IMR-90 (cell line): ENCODE measurements at regions not wholly inside any gene's neighbourhood (a gene's known extent, or its start where the extent isn't known, plus 50 kb on each side); places are given as distances from the start of the nearest gene placed in this dataset.

ENCODE experiments used
- ATAC-seq: fragments of 200-7000 bp; cut with Tn5 transposase; 2 replicates; pipeline ENCODE4 v1.9.1; 2020; ENCODE audit warnings: low read depth, mild to moderate bottlenecking, moderate library complexity
- BruUV-seq: library from RNA; stranded (reverse); fragments of 400-500 nt; replicated peaks from 2 replicates; lab custom pipeline; 2021; lab: Mats Ljungman, UMichigan
- CTCF ChIA-PET: fragments of 300-600 bp; formaldehyde crosslinking; extraction: SDS; loops from one replicate; lab custom pipeline; 2021; ENCODE audit warnings: antibody characterized with exemption; lab: Yijun Ruan, JAX
- POLR2A ChIA-PET: fragments of 300-600 bp; sonication (Branson Sonifier 250); formaldehyde crosslinking; loops from one replicate; lab custom pipeline; 2022; ENCODE audit warnings: antibody characterized with exemption; ENCODE audit not compliant: unreplicated experiment; lab: Charles Lee
- DNase-seq: peaks from one replicate; pipeline ENCODE4 v3.0.0; 2013
- H2AFZ ChIP-seq: replicated peaks from 2 replicates; pipeline ENCODE3; 2013; ENCODE audit warnings: low read length, mild to moderate bottlenecking; ENCODE audit not compliant: poor library complexity
- H2AK5ac ChIP-seq: 2 replicates; pipeline ENCODE4 v1.6.1; 2013; ENCODE audit warnings: low read depth, low read length, inconsistent platforms
- H2AK9ac ChIP-seq: replicated peaks from 2 replicates; pipeline ENCODE3; 2013; ENCODE audit warnings: mild to moderate bottlenecking, low read depth, low read length, moderate library complexity; ENCODE audit not compliant: poor library complexity
- H2BK120ac ChIP-seq: 2 replicates; pipeline ENCODE4 v1.6.1; 2013; ENCODE audit warnings: low read depth, low read length, inconsistent platforms
- H2BK15ac ChIP-seq: 3 replicates; pipeline ENCODE4 v1.6.1; 2013; ENCODE audit warnings: low read depth, low read length, inconsistent platforms
- H2BK20ac ChIP-seq: 2 replicates; pipeline ENCODE4 v1.6.1; 2013; ENCODE audit warnings: low read depth, mild to moderate bottlenecking, inconsistent platforms, low read length, moderate library complexity
- H2BK5ac ChIP-seq: 2 replicates; pipeline ENCODE4 v1.6.1; 2013; ENCODE audit warnings: mild to moderate bottlenecking, low read depth, low read length, inconsistent platforms; ENCODE audit not compliant: poor library complexity, severe bottlenecking
- H3K14ac ChIP-seq: replicated peaks from 2 replicates; pipeline ENCODE4 v1.6.1; 2013; ENCODE audit warnings: low read depth, low read length, inconsistent platforms
- H3K18ac ChIP-seq: 2 replicates; pipeline ENCODE4 v1.6.1; 2013; ENCODE audit warnings: low read depth, low read length, control low read depth
- H3K23ac ChIP-seq: 2 replicates; pipeline ENCODE4 v1.6.1; 2013; ENCODE audit warnings: low read depth, low read length, inconsistent platforms
- H3K27ac ChIP-seq: 2 replicates; pipeline ENCODE4 v1.5.1; 2013; ENCODE audit warnings: mild to moderate bottlenecking, control low read depth, low read length; ENCODE audit not compliant: insufficient read depth
- H3K27me3 ChIP-seq: 2 replicates; pipeline ENCODE4 v1.6.1; 2013; ENCODE audit warnings: low read length; ENCODE audit not compliant: control insufficient read depth, insufficient read depth
- H3K36me3 ChIP-seq: 2 replicates; pipeline ENCODE4 v1.6.1; 2013; ENCODE audit warnings: low read length, mixed read lengths; ENCODE audit not compliant: control insufficient read depth, insufficient read depth
- H3K4ac ChIP-seq: 2 replicates; pipeline ENCODE4 v1.6.1; 2013; ENCODE audit warnings: low read depth, low read length, inconsistent platforms
- H3K4me1 ChIP-seq: 2 replicates; pipeline ENCODE4 v1.6.1; 2013; ENCODE audit warnings: low read length, mixed read lengths; ENCODE audit not compliant: control insufficient read depth, insufficient read depth
- H3K4me2 ChIP-seq: 2 replicates; pipeline ENCODE4 v1.6.1; 2013; ENCODE audit warnings: low read depth, mild to moderate bottlenecking, control low read depth, low read length, moderate library complexity
- H3K4me3 ChIP-seq: 2 replicates; pipeline ENCODE4 v1.5.1; 2013; ENCODE audit warnings: low read depth, mild to moderate bottlenecking, control low read depth, low read length, moderate library complexity; ENCODE audit not compliant: insufficient read depth
- H3K56ac ChIP-seq: 2 replicates; pipeline ENCODE4 v1.6.1; 2013; ENCODE audit warnings: low read length, inconsistent platforms; ENCODE audit not compliant: insufficient read depth; ENCODE audit errors: extremely low read depth
- H3K79me1 ChIP-seq, 2 experiments: 2 replicates each; pipeline ENCODE4 v1.6.1; 2013; ENCODE audit warnings: low read length in 2 of 2, inconsistent platforms in 1 of 2, low read depth in 1 of 2
- H3K9ac ChIP-seq: 2 replicates; pipeline ENCODE4 v1.6.1; 2013; ENCODE audit warnings: low read depth, low read length, control low read depth
- H3K9me1 ChIP-seq: 2 replicates; pipeline ENCODE4 v1.6.1; 2013; ENCODE audit warnings: low read length, inconsistent platforms; ENCODE audit not compliant: insufficient read depth
- H3K9me3 ChIP-seq: 2 replicates; pipeline ENCODE4 v1.6.1; 2013; ENCODE audit warnings: low read length; ENCODE audit not compliant: control insufficient read depth, insufficient read depth
- H4K20me1 ChIP-seq: 2 replicates; pipeline ENCODE4 v1.6.1; 2013; ENCODE audit warnings: low read length, inconsistent platforms; ENCODE audit not compliant: insufficient read depth
- H4K5ac ChIP-seq: 2 replicates; pipeline ENCODE4 v1.6.1; 2013; ENCODE audit warnings: mild to moderate bottlenecking, low read depth, low read length, control low read depth
- H4K8ac ChIP-seq, 2 experiments: 2 replicates each; pipeline ENCODE4 v1.6.1; 2013; ENCODE audit warnings: low read depth in 2 of 2, low read length in 2 of 2, control low read depth in 1 of 2, inconsistent platforms in 1 of 2
- H4K91ac ChIP-seq: 2 replicates; pipeline ENCODE4 v1.6.1; 2013; ENCODE audit warnings: low read depth, low read length, inconsistent platforms; ENCODE audit not compliant: insufficient read depth
- CHD1 ChIP-seq: IDR thresholded peaks from 2 replicates; pipeline ENCODE4 v1.6.1; 2012; ENCODE audit warnings: low read depth, low read length, improper control_type of control experiment
- MAFK ChIP-seq: IDR thresholded peaks from 2 replicates; pipeline ENCODE4 v1.6.1; 2012; ENCODE audit warnings: low read depth, low read length, improper control_type of control experiment
- POLR2A ChIP-seq: IDR thresholded peaks from 2 replicates; pipeline ENCODE4 v1.6.1; 2012; ENCODE audit warnings: mild to moderate bottlenecking, low read depth, low read length
- RAD21 ChIP-seq: IDR thresholded peaks from 2 replicates; pipeline ENCODE4 v1.6.1; 2012; ENCODE audit warnings: low read length, improper control_type of control experiment
- WGBS, 2 experiments: methylation state at CpG; one replicate each; pipeline versions ENCODE4 v1.1.5 to v1.1.7; 2013; ENCODE audit warnings: missing lambda C conversion rate in 2 of 2; ENCODE audit not compliant: insufficient read length in 1 of 2; ENCODE audit errors: extremely low coverage in 2 of 2; 5-methylcytosine and 5-hydroxymethylcytosine counted together
- dilution Hi-C: fragments of 300-500 bp; cut with HindIII; formaldehyde crosslinking; loops from one replicate; pipeline ENCODE4 v1.14.3; 2018; ENCODE audit warnings: low sequenced_read_pairs; ENCODE audit not compliant: unreplicated experiment
- in situ Hi-C: fragments of 300-500 bp; cut with MboI; formaldehyde crosslinking; loops from 3 replicates; pipeline ENCODE4 v1.14.3; 2019; ENCODE audit warnings: low sequenced_read_pairs, inconsistent platforms, mixed read lengths
- intact Hi-C: fragments of 100-400 bp; cut with micrococcal nuclease; formaldehyde crosslinking; loops from 2 replicates; pipeline ENCODE4 v1.10.0; 2022

GRCh38 chr15:26451995-26452394, 320.9 kb downstream of the GABRB3 start:
- no peak overlapping the region for H2BK15ac ChIP-seq
- no peaks in the 10 kb centered on the region for H4K20me1 ChIP-seq
- ChIA-PET POLR2A (no interaction called here), CTCF (no interaction called here)
- no CpG with 5 or more reads among the region's 6 CpGs for WGBS, 2 experiments
- no peaks in the 10 kb centered on the region for H3K79me1 ChIP-seq
- no peak overlapping the region for H2AK5ac ChIP-seq
- H3K4me2 ChIP-seq: no peak overlapping the region
- H4K8ac ChIP-seq: no peak overlapping the region
- no peak overlapping the region for H2BK120ac ChIP-seq
- no peak overlapping the region for H2AFZ ChIP-seq
- H2AK9ac ChIP-seq: no peak overlapping the region
- H2BK5ac ChIP-seq: no peak overlapping the region
- no peak overlapping the region for H3K14ac ChIP-seq
- no peak overlapping the region for H3K23ac ChIP-seq
- ATAC-seq (no peak), DNase-seq (no peak)
- H3K27ac ChIP-seq: no peak overlapping the region
- no peaks in the 10 kb centered on the region for H3K4me1 ChIP-seq
- no peaks in the 10 kb centered on the region for H3K27me3 ChIP-seq
- intact Hi-C loops: no loop called here
- H3K36me3 ChIP-seq: no peaks in the 10 kb centered on the region
- peaks cover 22% of the 10 kb centered on the region for H3K9me3 ChIP-seq
- no peak for TF ChIP-seq RAD21
- no peak for TF ChIP-seq POLR2A
- no peak for TF ChIP-seq CHD1
- no peak for TF ChIP-seq MAFK
- no peak overlapping the region for H4K5ac ChIP-seq
- no peak overlapping the region for H3K9ac ChIP-seq
- no peak overlapping the region for H4K91ac ChIP-seq
- H3K4ac ChIP-seq: no peak overlapping the region
- no TSS peak for BruUV-seq
- dilution Hi-C loops: no loop called here
- no peak overlapping the region for H3K18ac ChIP-seq
- in situ Hi-C loops: no loop called here
- no peaks in the 10 kb centered on the region for H3K9me1 ChIP-seq
- H3K4me3 ChIP-seq: no peak overlapping the region
- H3K56ac ChIP-seq: no peak overlapping the region
- H2BK20ac ChIP-seq: no peak overlapping the region
